ENCODE measurements at regions not wholly inside any gene's neighbourhood (a gene's known extent, or its start where the extent isn't known, plus 50 kb on each side); places are given as distances from the start of the nearest gene placed in this dataset.

GRCh38 chr2:134142903-134143302 lies 111.0 kb upstream of the MGAT5 start:
- Histone ChIP-seq H4K20me1 (ENCODE audit: insufficient read depth) (no peaks in the 10 kb centered on the region), H3K4me1 (ENCODE audit: control insufficient read depth in 1 of 2, insufficient read depth in 2 of 2, low read length in 2 of 2) (peaks cover 36 to 55% of the 10 kb centered on the region in 2 experiments), H3K27me3 (ENCODE audit: insufficient read depth, low read length) (no peaks in the 10 kb centered on the region), H3K9me2 (ENCODE audit: insufficient read depth) (no peaks in the 10 kb centered on the region), H3K4me2 (ENCODE audit: low read length) (peak overlapping the region; percentile 73), H2AFZ (ENCODE audit: low read depth, low read length, poor library complexity, severe bottlenecking) (no peak overlapping the region), H3K4me3 (replicated peaks in 1 of 2; ENCODE audit: low read depth in 1 of 2, low read length in 2 of 2) (peak overlapping the region in 1 of 2 experiments; percentile 19; a peak in 2 of 4 replicates), H3K9me3 (ENCODE audit: control insufficient read depth in 1 of 2, insufficient read depth in 1 of 2, low read depth in 1 of 2, low read length in 2 of 2) (no peaks in the 10 kb centered on the region), H3K27ac (ENCODE audit: low read depth, low read length) (no peak overlapping the region), H3K79me2 (ENCODE audit: insufficient read depth, low read length) (peaks cover 7% of the 10 kb centered on the region; the same call in 1 of the 2 replicates), H3K36me3 (ENCODE audit: control insufficient read depth in 1 of 2, insufficient read depth in 2 of 2, low read length in 2 of 2) (no peaks in the 10 kb centered on the region), H3K9ac (ENCODE audit: low read length) (no peak overlapping the region)
- BruUV-seq (replicated peaks) = no TSS peak
- peak; percentile 83 for ATAC-seq
- ChIA-PET RAD21 (ENCODE audit: low non-redundant PET in 1 of 2, low total read pairs in 2 of 2, uncharacterized antibody in 2 of 2, unreplicated experiment in 2 of 2) (no interaction called here), CTCF (no interaction called here), POLR2A (no interaction called here)
- no peak for DNase-seq (ENCODE audit: low read depth, low spot score)
- intact Hi-C loops (cut with micrococcal nuclease) = no loop called here
- TF ChIP-seq SP1 (IDR thresholded peaks at IDR 0.05; ENCODE audit: low read depth) = peak; percentile 42
- TF ChIP-seq FOSL1 (IDR thresholded peaks at IDR 0.05; ENCODE audit: low read depth) = peak; percentile 75
- TF ChIP-seq ATF3 (IDR thresholded peaks at IDR 0.05) = no peak
- peak; percentile 80 for TF ChIP-seq JUND (IDR thresholded peaks at IDR 0.05)
- TF ChIP-seq POLR2A (IDR thresholded peaks at IDR 0.05; ENCODE audit: borderline replicate concordance, extremely low read depth, insufficient read depth, insufficient read length) = no peak
- TF ChIP-seq CBX3 (IDR thresholded peaks at IDR 0.05; ENCODE audit: low read depth) = 0 out of 2 replicates have a peak, but pooled peaks have one; percentile 33

- RAD21 ChIA-PET (ENCODE audit: low non-redundant PET in 1 of 2, low total read pairs in 2 of 2, uncharacterized antibody in 2 of 2, unreplicated experiment in 2 of 2) = no interaction called here
- Histone ChIP-seq H3K79me2 (ENCODE audit: insufficient read depth, low read length) (peaks cover 4% of the 10 kb centered on the region; the same call in 1 of the 2 replicates), H2AFZ (ENCODE audit: low read depth, low read length, poor library complexity, severe bottlenecking) (no peak overlapping the region), H3K4me1 (ENCODE audit: control insufficient read depth in 1 of 2, insufficient read depth in 2 of 2, low read length in 2 of 2) (peaks cover 36 to 55% of the 10 kb centered on the region in 2 experiments), H3K36me3 (ENCODE audit: control insufficient read depth in 1 of 2, insufficient read depth in 2 of 2, low read length in 2 of 2) (no peaks in the 10 kb centered on the region), H3K9me2 (ENCODE audit: insufficient read depth) (no peaks in the 10 kb centered on the region), H3K27me3 (ENCODE audit: insufficient read depth, low read length) (no peaks in the 10 kb centered on the region), H3K4me3 (replicated peaks in 1 of 2; ENCODE audit: low read depth in 1 of 2, low read length in 2 of 2) (peak overlapping the region in 1 of 2 experiments; percentile 19; a peak in 1 of 4 replicates), H3K9ac (ENCODE audit: low read length) (no peak overlapping the region), H3K9me3 (ENCODE audit: control insufficient read depth in 1 of 2, insufficient read depth in 1 of 2, low read depth in 1 of 2, low read length in 2 of 2) (no peaks in the 10 kb centered on the region), H3K4me2 (ENCODE audit: low read length) (peak overlapping the region; percentile 73), H4K20me1 (ENCODE audit: insufficient read depth) (no peaks in the 10 kb centered on the region), H3K27ac (ENCODE audit: low read depth, low read length) (no peak overlapping the region)
- no peak for DNase-seq (ENCODE audit: low read depth, low spot score)
- BruUV-seq (replicated peaks) = no TSS peak
- no peak for ATAC-seq
- TF ChIP-seq SIN3A (IDR thresholded peaks at IDR 0.05; ENCODE audit: low read depth) = no peak
- POLR2A ChIA-PET = no interaction called here
- CTCF ChIA-PET = no interaction called here
- intact Hi-C loops (cut with micrococcal nuclease) = no loop called here
These were observed 110.3 kb upstream of the MGAT5 start for GRCh38 chr2:134143568-134143967.
